Body of pancreas (tissue), 4 donors: ENCODE measurements at regions not wholly inside any gene's neighbourhood (a gene's known extent, or its start where the extent isn't known, plus 50 kb on each side); places are given as distances from the start of the nearest gene placed in this dataset.

Experiments used
- CTCF ChIP-seq, 7 experiments: fragments of 450-650 bp in 4 of 7; fragments of 200-600 bp in 3 of 7; sonication (generic) in 3 of 7; IDR thresholded peaks; one replicate each; pipeline ENCODE4 v1.5.1; 2016 to 2019; ENCODE audit warnings: antibody characterized with exemption in 7 of 7
- POLR2A ChIP-seq, 3 donors: fragments of 450-650 bp; IDR thresholded peaks; one replicate each; pipeline ENCODE4 v1.6.1; 2016; ENCODE audit warnings: antibody characterized with exemption in 3 of 3, mild to moderate bottlenecking in 2 of 3

GRCh38 chr9:82808478-82808877 lies 254.5 kb downstream of the RASEF start:
- TF ChIP-seq POLR2A (IDR thresholded peaks at IDR 0.05), result no peak
- TF ChIP-seq CTCF (IDR thresholded peaks at IDR 0.05), result no peak
